ENCODE measurements at regions not wholly inside any gene's neighbourhood (a gene's known extent, or its start where the extent isn't known, plus 50 kb on each side); places are given as distances from the start of the nearest gene placed in this dataset.

DNA sequence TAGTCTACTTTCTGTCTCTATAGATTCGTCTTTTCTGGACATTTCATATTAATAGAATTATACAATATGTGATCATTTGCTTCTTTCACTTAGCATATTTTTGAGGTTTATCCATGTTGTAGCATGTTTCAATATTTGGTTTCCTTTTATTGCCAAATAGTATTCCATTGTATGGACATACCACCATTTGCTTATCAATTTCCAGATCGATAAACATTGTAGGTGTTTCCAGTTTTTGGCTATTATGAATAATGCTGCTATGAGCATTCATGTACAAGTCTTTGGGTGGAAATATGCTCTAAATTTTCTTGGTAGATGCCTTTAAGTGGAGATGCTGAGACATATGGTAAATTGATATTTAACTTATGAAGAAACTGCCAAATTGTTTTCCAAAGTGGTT, 114.1 kb downstream of the RND3 start:
- no peak for FAIRE-seq
- ChIA-PET POLR2A (no interaction called here), CTCF (interaction anchor here (0.8 kb wide), 1 partner anchor 21 kb away, joined by 3 read pairs; no protein-coding TSS in a partner anchor)
- Histone ChIP-seq H4K20me1 (replicated peaks; ENCODE audit: control insufficient read depth, extremely low read depth, insufficient read depth, low read length) (no peaks in the 10 kb centered on the region), H3K27ac (ENCODE audit: insufficient read depth, low read depth, low read length) (no peak overlapping the region), H3K9ac (replicated peaks; ENCODE audit: extremely low read depth, insufficient read depth, low read length) (no peak overlapping the region), H3K4me3 (replicated peaks in 1 of 3; ENCODE audit: insufficient read depth in 1 of 3, low read depth in 1 of 3, low read length in 3 of 3) (no peak overlapping the region), H3K79me2 (ENCODE audit: control insufficient read depth, insufficient read depth, low read length) (no peaks in the 10 kb centered on the region), H3K4me1 (ENCODE audit: control insufficient read depth, extremely low read depth, insufficient read depth, low read length) (no peaks in the 10 kb centered on the region), H3K36me3 (ENCODE audit: control insufficient read depth in 2 of 2, extremely low read depth in 1 of 2, insufficient read depth in 2 of 2, low read length in 2 of 2) (no peaks in the 10 kb centered on the region), H2AFZ (ENCODE audit: low read depth, low read length) (no peak overlapping the region), H3K27me3 (ENCODE audit: control insufficient read depth in 2 of 2, insufficient read depth in 2 of 2, low read length in 2 of 2) (no peaks in the 10 kb centered on the region), H3K4me2 (ENCODE audit: insufficient read depth, low read length) (no peak overlapping the region), H3K9me3 (replicated peaks; ENCODE audit: control insufficient read depth, insufficient read depth, low read length) (no peaks in the 10 kb centered on the region), H3K9me1 (replicated peaks; ENCODE audit: control insufficient read depth, extremely low read depth, insufficient read depth, low read length) (no peaks in the 10 kb centered on the region)
- TF ChIP-seq EZH2 (IDR thresholded peaks at IDR 0.05; ENCODE audit: borderline replicate concordance, low read depth, low read length, severe bottlenecking) (no peak), JUN (IDR thresholded peaks at IDR 0.05; ENCODE audit: borderline replicate concordance, insufficient read depth, insufficient read length, low read depth) (no peak), MYC (IDR thresholded peaks at IDR 0.05; ENCODE audit: low read depth, low read length) (no peak), POLR2A (IDR thresholded peaks at IDR 0.05; ENCODE audit: low read depth, low read length) (no peak), GATA2 (IDR thresholded peaks at IDR 0.05; ENCODE audit: insufficient read depth, insufficient read length, low read depth, low read length) (no peak), FOS (IDR thresholded peaks at IDR 0.05; ENCODE audit: borderline replicate concordance, insufficient read depth, low read length) (no peak), POLR2AphosphoS5 (IDR thresholded peaks at IDR 0.05; ENCODE audit: insufficient read depth, low read depth, low read length) (no peak)
- TF ChIP-seq, protein P1, sequence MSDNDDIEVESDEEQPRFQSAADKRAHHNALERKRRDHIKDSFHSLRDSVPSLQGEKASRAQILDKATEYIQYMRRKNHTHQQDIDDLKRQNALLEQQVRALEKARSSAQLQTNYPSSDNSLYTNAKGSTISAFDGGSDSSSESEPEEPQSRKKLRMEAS (IDR thresholded peaks at IDR 0.05; ENCODE audit: insufficient read depth, insufficient read length) = no peak
- dilution Hi-C loops (cut with MboI; ENCODE audit: extremely low pct_ligation_motif_present, low sequenced_read_pairs) (no loop called here), intact Hi-C loops (cut with micrococcal nuclease) (no loop called here)
- no TSS peak for BruUV-seq (replicated peaks)
- DNase-seq (ENCODE audit: low read depth, low spot score) = no peak
